Brain pericyte (primary cell): ENCODE measurements at regions not wholly inside any gene's neighbourhood (a gene's known extent, or its start where the extent isn't known, plus 50 kb on each side); places are given as distances from the start of the nearest gene placed in this dataset.

Experiments
- DNase-seq: peaks from one replicate; pipeline ENCODE4 v3.0.0-alpha.2; 2012; ENCODE audit warnings: low read depth, low spot score

GRCh38 chr1:221797506-221797905, 55.6 kb upstream of the DUSP10 start:
- DNase-seq = no peak

GRCh38 chr1:221796700-221797099, 54.8 kb upstream of the DUSP10 start:
- no peak for DNase-seq

- no peak for DNase-seq
Measured at GRCh38 chr1:221795380-221795779, 53.5 kb upstream of the DUSP10 start.

- no peak for DNase-seq
Measured at GRCh38 chr1:221794935-221795334, 53.0 kb upstream of the DUSP10 start.

- no peak for DNase-seq
Measured at GRCh38 chr1:221794079-221794670, 52.3 kb upstream of the DUSP10 start.

- DNase-seq = no peak
Measured at GRCh38 chr1:221793439-221794078, 51.7 kb upstream of the DUSP10 start.

GRCh38 chr1:221791846-221792245, 50.0 kb upstream of the DUSP10 start:
- DNase-seq = no peak
